Kidney (tissue), 13 donors: ENCODE measurements at regions not wholly inside any gene's neighbourhood (a gene's known extent, or its start where the extent isn't known, plus 50 kb on each side); places are given as distances from the start of the nearest gene placed in this dataset.

Experiments
- DNase-seq, 5 donors: peaks; one replicate each; pipeline ENCODE4 v3.0.0-alpha.2; 2013 to 2020
- FAIRE-seq: peaks from 2 replicates; lab custom pipeline; 2012; peaks lifted over from hg19 to GRCh38; lab: Jason Lieb, UNC
- H3K27ac ChIP-seq, 2 donors: one replicate each; pipeline ENCODE4 v1.7.0; 2013; ENCODE audit warnings: low read depth in 2 of 2, low read length in 2 of 2, inconsistent platforms in 1 of 2
- H3K27me3 ChIP-seq: one replicate; pipeline ENCODE4 v1.7.1; 2013; ENCODE audit warnings: low read length, inconsistent platforms; ENCODE audit not compliant: control insufficient read depth, insufficient read depth
- H3K36me3 ChIP-seq, 3 donors: one replicate each; pipeline versions ENCODE4 v1.7.0 to v1.7.1; 2013; ENCODE audit warnings: low read length in 3 of 3, control low read depth in 1 of 3, inconsistent platforms in 1 of 3; ENCODE audit not compliant: insufficient read depth in 3 of 3, control insufficient read depth in 2 of 3
- H3K4me1 ChIP-seq, 3 donors: one replicate each; pipeline versions ENCODE4 v1.7.0 to v1.7.1; 2013; ENCODE audit warnings: low read length in 3 of 3, inconsistent platforms in 1 of 3, low read depth in 1 of 3; ENCODE audit not compliant: control insufficient read depth in 2 of 3, insufficient read depth in 2 of 3
- H3K4me3 ChIP-seq, 3 donors: one replicate each; pipeline versions ENCODE4 v1.7.0 to v1.8.1; 2013; ENCODE audit warnings: low read length in 3 of 3, control low read depth in 1 of 3, inconsistent platforms in 1 of 3
- H3K9ac ChIP-seq, 3 donors: one replicate each; pipeline versions ENCODE4 v1.7.0 to v1.7.1; 2013; ENCODE audit warnings: low read length in 3 of 3, control low read depth in 1 of 3, inconsistent platforms in 1 of 3
- H3K9me3 ChIP-seq, 3 donors: one replicate each; pipeline versions ENCODE4 v1.7.0 to v1.7.1; 2013; ENCODE audit warnings: low read length in 3 of 3, control low read depth in 1 of 3, inconsistent platforms in 1 of 3; ENCODE audit not compliant: control insufficient read depth in 2 of 3, insufficient read depth in 1 of 3
- CTCF ChIP-seq: IDR thresholded peaks from 3 replicates; pipeline ENCODE4 v1.5.1; 2012; ENCODE audit warnings: mild to moderate bottlenecking, moderate library complexity, borderline replicate concordance; ENCODE audit not compliant: insufficient read depth; ENCODE audit errors: extremely low read depth
- intact Hi-C: fragments of 100-400 bp; cut with DNase I; formaldehyde crosslinking; loops from one replicate; pipeline ENCODE4 v1.11.1; 2022
- donor health status: control.
- donor health status: control.
- donor health status: control.
- donor health status: control.
- donor health status: control.
- donor health status: DM: yes; HTN: yes; CAD: no.
- donor health status: Normal renal cell carcinoma (clear cell type).

DNA sequence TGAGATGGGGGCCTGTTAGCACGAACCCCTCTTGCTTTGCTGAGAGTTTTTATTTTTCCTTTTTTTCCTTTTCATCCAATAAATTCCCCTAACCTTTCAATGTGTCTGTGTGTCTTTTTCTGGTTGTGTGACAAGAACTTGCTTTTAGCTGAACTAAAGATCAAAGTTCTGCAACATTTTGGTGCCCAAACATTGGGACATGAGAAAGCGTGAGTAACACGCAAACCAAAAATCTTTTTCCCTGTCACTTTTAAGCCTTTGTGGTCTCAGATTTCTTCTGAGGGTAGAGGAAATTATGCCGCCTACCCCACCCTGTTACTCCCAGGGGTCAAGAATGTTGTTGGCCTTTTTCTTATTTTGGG lies 141.8 kb upstream of the CPXCR1 start:
- H3K9ac ChIP-seq: no peak overlapping the region
- no peak overlapping the region for H3K4me3 ChIP-seq
- FAIRE-seq (no peak), DNase-seq (no peak)
- H3K4me1 ChIP-seq: no peaks in the 10 kb centered on the region
- intact Hi-C loops: no loop called here
- TF ChIP-seq CTCF: no peak
- H3K27me3 ChIP-seq: no peaks in the 10 kb centered on the region
- H3K27ac ChIP-seq: no peak overlapping the region
- no peaks in the 10 kb centered on the region for H3K36me3 ChIP-seq
- no peaks in the 10 kb centered on the region for H3K9me3 ChIP-seq

- no peak overlapping the region for H3K4me3 ChIP-seq
- H3K9me3 ChIP-seq: no peaks in the 10 kb centered on the region
- H3K4me1 ChIP-seq: no peaks in the 10 kb centered on the region
- H3K27ac ChIP-seq: no peak overlapping the region
- DNase-seq (peak in 2 of 5 donors; percentile 0 to 8), FAIRE-seq (no peak)
- H3K36me3 ChIP-seq: no peaks in the 10 kb centered on the region
- TF ChIP-seq CTCF: no peak
- no peak overlapping the region for H3K9ac ChIP-seq
- intact Hi-C loops: no loop called here
- no peaks in the 10 kb centered on the region for H3K27me3 ChIP-seq
These were observed 134.1 kb upstream of the CPXCR1 start for GRCh38 chrX:88612870-88613329.

GRCh38 chrX:88613338-88613737 lies 133.7 kb upstream of the CPXCR1 start:
- intact Hi-C loops: no loop called here
- no peak overlapping the region for H3K27ac ChIP-seq
- H3K27me3 ChIP-seq: no peaks in the 10 kb centered on the region
- H3K9me3 ChIP-seq: no peaks in the 10 kb centered on the region
- DNase-seq (peak in 2 of 5 donors; percentile 39 to 68), FAIRE-seq (peak; percentile 85)
- H3K36me3 ChIP-seq: no peaks in the 10 kb centered on the region
- TF ChIP-seq CTCF: peak; percentile 24
- H3K4me1 ChIP-seq: no peaks in the 10 kb centered on the region
- H3K4me3 ChIP-seq: no peak overlapping the region
- no peak overlapping the region for H3K9ac ChIP-seq

DNA sequence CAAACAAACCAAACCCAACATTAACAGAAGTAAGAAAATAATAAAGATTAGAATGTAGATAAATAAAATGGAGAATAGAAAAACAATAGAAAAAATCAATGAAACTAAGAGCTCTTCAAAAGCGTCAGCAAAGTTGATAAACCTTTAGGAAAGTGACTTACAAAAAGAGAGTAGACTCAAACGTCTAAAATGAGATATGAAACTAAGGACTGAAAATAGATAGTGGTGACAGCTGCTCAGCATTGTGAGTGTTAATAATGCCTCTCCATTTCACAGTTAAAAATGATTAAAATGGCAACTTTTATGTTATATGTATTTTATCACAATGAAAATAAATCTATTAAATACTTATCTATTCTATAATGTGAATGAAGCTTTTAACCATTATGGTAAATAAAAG lies 125.7 kb upstream of the CPXCR1 start:
- FAIRE-seq (no peak), DNase-seq (no peak)
- Histone ChIP-seq H3K36me3 (no peaks in the 10 kb centered on the region), H3K9me3 (no peaks in the 10 kb centered on the region), H3K4me3 (no peak overlapping the region), H3K27me3 (no peaks in the 10 kb centered on the region), H3K4me1 (no peaks in the 10 kb centered on the region), H3K27ac (no peak overlapping the region), H3K9ac (no peak overlapping the region)
- no peak for TF ChIP-seq CTCF
- intact Hi-C loops: no loop called here
